Activated gamma-delta T cell (primary cell): ENCODE measurements at regions not wholly inside any gene's neighbourhood (a gene's known extent, or its start where the extent isn't known, plus 50 kb on each side); places are given as distances from the start of the nearest gene placed in this dataset.

ENCODE experiments used
- DNase-seq: peaks from one replicate; lab custom pipeline; 2025; lab: John Stamatoyannopoulos, UW

DNA sequence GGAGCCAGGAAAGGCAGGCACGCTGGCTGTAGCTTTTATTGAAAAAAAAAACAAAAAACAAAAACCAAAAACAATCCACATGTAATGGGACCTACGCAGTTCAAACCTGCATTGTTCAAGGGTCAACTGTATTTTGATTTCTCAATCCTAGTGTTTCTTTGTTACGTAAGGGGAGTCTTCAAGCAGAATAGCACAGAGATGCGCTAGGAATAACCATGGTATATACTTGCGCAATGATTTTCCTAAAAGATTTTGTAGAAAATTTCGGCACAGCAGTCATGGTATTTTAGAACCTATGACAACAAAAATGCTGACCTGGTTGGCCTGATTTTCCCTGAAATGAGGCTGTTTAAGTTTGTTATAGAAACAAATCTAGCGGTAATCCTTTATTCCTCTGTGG, 1110.5 kb upstream of the WWC1 start:
- no peak for DNase-seq

- DNase-seq = no peak
Observed at GRCh38 chr5:167205881-167206280, 1085.6 kb upstream of the WWC1 start.

DNA sequence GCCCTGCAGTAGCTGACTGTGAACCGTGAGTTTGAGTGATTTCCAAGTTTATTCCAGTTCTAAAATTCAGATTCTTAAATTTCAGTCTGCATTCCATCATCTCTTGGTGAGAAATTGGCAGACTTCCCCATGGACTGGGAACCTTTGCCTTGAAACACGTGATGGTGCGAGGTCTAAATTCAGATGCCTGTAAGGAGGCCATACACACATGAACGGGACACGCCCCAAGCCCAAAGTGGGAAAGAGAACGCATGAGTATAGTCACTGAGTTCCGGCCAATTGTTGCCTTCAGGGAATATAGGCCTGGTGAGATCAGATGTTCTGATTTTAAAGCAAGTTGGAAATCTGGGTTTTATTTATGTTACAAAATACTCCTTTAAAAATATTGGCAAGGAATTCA, 1084.4 kb upstream of the WWC1 start:
- no peak for DNase-seq

DNA sequence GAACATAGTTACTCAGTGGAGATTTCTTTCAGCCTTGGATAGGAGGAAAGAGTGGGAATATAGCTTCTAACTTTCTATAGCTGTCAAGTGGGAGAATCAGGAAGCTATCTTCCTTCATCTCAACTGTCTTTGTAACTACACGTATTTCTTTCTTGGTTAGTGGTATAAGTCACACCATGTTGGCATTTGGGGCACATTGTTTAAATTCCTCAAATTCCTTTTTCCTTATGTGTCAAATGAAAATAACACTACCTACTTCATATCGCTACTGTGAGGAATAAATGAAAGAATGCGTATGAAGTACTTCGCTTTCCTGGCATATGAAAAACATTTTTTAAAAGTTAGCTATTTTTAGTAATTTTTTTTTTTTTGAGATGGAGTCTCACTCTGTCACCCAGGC, 1082.5 kb upstream of the WWC1 start:
- DNase-seq = no peak

- no peak for DNase-seq
Observed at GRCh38 chr5:167217097-167217743, 1074.2 kb upstream of the WWC1 start.

- DNase-seq = no peak
Observed at GRCh38 chr5:167219298-167219697, 1072.1 kb upstream of the WWC1 start.

DNA sequence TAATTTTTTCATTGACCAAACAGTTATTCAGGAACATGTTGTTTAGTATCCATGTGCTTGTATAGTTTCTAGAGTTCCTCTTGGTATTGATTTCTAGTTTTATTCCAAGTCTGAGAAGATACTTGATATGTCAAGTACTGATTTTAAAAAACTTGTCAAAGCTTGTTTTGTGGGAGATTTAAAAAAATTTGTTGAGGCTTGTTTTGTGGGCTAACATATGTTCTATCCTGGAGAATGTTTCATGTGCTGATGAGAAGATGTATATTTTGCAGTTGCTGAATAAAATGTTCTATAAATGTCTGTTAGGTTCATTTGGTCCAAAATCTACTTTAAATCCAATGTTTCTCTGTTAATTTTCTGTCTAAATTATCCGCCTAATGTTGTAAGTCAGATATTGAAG, 1065.1 kb upstream of the WWC1 start:
- no peak for DNase-seq

DNA sequence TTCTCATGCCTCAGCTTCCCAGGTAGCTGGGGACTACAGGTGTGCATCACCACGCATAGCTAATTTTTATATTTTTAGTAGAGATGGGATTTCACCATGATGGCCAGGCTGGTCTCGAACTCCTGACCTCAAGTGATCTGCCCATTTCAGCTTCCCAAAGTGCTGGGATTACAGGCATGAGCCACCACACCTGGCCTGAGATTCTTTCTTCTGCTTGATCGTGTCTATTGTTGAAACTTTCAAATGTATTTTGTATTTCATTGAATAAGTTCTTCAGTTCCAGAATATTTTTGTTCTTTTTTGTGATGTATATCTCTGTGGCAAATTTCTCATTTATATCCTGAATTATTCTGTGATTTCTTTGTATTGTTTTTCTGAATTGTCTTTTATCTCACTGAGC, 1063.3 kb upstream of the WWC1 start:
- DNase-seq = no peak

GRCh38 chr5:167229751-167230150, 1061.7 kb upstream of the WWC1 start:
- DNase-seq = no peak

DNA sequence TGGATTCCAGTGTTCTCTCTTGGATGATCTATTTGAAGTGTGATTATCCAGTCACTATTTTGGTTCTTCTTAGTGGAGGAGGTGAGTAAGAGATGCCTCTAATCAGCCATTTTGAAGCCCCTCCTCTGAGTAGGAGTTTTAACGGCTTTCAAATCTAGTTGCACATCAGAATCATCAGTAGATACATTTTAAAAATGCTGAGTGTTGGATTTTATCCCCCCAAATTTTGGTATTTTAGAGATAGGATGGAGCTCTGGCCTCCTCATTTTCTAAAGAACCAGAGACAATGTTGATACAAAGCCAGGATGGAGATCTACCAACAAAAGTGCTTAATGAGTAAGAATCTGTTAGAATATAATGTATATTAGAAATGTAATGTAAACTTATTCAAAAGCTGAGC, 1061.0 kb upstream of the WWC1 start:
- DNase-seq = no peak

DNA sequence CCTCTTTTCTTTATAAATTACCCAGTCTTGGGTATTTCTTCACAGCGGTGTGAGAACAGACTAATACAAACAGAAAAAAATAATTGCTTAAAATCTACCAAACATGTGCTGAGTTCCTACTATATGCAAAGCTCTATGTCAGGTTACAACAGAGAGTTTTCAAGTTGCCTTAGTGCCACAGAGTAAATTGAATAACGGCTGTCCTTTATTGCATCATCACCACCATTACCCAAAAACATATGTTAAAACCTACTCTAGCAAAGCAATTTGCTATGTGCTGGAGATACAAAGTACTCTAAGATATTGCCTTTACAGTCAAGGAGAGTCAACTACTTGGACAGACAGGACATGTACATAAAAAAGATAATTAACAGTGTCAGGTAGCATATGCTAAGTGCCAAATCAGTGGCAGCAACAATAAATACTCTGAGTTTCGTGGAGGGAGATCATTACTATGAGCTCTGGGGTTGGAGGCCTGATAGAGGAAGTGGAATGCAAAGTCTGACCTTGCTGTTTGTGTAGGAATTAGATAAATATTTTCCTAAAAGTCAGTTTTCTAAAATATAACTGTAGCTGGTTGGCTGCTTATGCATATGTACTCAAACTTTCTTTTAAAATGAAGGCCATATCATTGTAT, 1058.7 kb upstream of the WWC1 start:
- no peak for DNase-seq

GRCh38 chr5:167233507-167234220, 1057.8 kb upstream of the WWC1 start:
- DNase-seq = no peak

DNA sequence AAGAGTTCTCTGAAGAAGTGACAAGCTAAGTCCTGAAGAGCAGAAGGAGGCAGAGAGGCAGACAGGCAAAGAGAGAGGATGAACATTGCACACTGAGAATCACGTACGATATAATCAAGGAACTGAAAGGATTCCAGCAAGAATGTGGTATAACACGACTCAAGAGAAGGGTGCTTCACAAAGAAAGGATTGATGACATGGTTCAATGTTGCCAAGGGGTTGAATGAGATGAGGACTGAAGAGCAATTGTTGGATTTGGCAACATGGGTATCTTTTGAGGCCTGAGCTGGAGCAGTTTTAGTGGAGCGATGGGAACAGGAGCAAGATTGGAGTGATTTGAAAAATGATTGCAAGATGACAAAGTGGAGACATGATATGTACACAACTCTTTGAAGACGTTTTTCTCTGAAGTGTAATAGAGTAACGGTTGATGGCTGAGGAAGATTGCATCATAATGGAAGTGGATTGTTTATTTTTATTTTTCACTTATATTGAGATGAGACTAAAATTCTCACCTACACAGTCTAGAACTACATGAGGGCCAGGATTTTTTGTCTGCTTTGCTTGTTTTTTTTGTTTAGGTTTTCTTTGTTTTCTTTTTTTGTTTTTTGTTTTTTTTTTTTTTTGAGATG, 1049.9 kb upstream of the WWC1 start:
- no peak for DNase-seq

DNA sequence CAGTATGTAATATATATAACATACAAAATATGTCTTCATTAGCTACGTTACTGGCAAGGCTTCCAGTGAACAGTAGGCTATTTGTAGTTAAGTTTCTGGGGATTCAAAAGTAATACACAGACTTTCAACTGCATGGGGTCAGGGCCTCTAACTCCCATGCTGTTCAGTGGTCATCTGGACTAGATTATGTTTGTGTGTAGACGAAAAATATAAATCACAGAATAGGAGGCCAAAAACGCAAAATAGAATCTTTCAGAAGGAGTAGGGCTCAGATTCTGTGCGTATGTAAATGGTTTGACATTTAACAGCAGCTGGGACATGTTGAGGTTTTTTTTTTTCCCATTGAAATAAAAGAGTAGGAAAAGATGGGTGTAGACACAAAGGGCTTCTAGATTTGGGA, 1048.7 kb upstream of the WWC1 start:
- DNase-seq = no peak

- DNase-seq = no peak
Observed at GRCh38 chr5:167243463-167243862, 1048.0 kb upstream of the WWC1 start.

DNA sequence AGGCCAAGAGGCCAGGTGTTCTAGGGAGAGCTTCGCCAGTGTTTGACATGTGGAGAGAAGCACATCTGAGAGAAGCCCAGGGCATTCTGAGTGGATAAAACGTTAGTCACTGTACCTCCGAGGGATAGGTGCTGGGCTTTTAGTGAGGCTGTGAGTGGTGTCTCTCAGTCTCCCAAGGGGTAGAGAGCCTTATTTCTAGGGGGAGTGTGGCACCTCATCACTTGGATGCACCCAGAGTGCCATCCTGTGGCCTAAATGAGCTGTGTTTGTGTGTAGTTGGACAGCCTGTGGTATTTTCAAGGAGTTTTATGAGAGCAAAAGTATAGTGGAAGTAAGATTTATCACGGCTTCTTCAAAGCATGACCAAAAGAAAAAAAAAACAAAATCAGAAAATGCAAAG, 1046.9 kb upstream of the WWC1 start:
- no peak for DNase-seq

- DNase-seq = no peak
Observed at GRCh38 chr5:167245868-167246267, 1045.6 kb upstream of the WWC1 start.

DNA sequence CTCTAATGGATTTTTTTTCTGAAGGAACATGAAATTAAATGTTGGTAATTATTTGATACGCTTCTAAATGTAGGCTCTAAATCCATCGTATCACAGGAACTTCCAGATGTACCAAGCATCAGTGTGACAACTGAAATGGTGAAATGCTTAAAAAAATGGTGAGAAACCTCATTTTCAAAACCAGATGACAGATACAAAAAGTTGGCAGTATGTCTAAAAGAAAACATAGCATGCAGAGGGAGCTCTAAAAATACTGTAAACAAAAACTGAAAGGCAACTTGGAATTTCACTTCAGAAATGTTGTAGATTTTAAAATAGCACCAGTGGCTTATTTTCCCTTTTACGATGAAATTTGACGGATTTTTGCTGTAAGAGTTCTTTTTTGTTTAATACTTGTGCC, 1043.6 kb upstream of the WWC1 start:
- no peak for DNase-seq

DNA sequence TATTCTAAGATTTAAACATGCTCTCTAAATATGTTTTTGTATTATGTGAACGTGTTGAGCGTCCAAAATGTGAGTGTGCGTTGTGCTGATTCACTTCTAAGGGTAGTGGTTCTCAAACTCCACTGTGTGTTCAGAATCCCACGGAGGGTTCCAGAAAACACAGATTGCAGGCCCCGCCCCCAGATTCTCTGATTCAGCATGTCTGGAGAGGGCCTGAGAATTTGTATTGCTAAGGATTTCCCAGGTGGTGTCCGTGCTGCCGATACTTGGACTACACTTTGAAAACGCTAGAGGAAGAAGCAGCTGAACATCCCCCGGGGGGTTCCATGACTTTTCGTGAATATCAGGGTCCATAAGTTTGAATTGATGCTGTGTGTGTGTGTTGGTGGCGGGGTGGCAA, 1043.2 kb upstream of the WWC1 start:
- DNase-seq = no peak

- no peak for DNase-seq
Observed at GRCh38 chr5:167250996-167251395, 1040.4 kb upstream of the WWC1 start.

DNA sequence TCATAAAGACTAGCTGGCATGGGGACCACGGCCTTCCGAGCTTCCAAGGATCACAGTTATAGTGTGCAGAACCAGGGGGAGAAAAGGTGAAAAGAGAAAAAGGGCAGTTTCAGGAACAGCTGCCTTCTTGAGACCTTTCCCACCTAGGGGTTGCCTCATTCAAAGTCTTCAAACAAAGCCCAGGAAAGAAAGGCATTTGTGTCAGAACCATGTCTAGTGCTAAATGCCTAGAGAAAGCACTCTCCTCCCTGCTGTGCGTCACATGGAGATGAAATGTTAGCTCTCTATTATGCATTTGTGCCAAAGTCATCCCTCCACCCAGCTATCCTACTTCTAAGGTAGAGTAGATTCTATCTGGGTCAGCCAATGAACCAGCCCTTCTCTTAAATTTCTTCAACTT, 1037.3 kb upstream of the WWC1 start:
- DNase-seq = no peak

- DNase-seq = no peak
Observed at GRCh38 chr5:167255926-167256325, 1035.5 kb upstream of the WWC1 start.

GRCh38 chr5:167259806-167260205, 1031.6 kb upstream of the WWC1 start:
- DNase-seq = no peak
